ENCODE measurements at regions not wholly inside any gene's neighbourhood (a gene's known extent, or its start where the extent isn't known, plus 50 kb on each side); places are given as distances from the start of the nearest gene placed in this dataset.

- TF ChIP-seq CTCF (IDR thresholded peaks at IDR 0.05; ENCODE audit: low read length) (no peak), EZH2 (optimal IDR thresholded peaks at IDR 0.05; ENCODE audit: low read depth, low read length) (no peak), EZH2phosphoT487 (IDR thresholded peaks at IDR 0.05; ENCODE audit: low read length) (no peak)
These were observed 278.9 kb downstream of the ZNF536 start for GRCh38 chr19:30651066-30651465.

Data from MM.1S (cell line).